Uterus (tissue), 2 donors: ENCODE measurements at regions not wholly inside any gene's neighbourhood (a gene's known extent, or its start where the extent isn't known, plus 50 kb on each side); places are given as distances from the start of the nearest gene placed in this dataset.

Experiments
- POLR2A ChIP-seq, 2 donors: fragments of 450-650 bp; IDR thresholded peaks; one replicate each; pipeline ENCODE4 v1.6.1; 2016; ENCODE audit warnings: antibody characterized with exemption in 2 of 2, mild to moderate bottlenecking in 1 of 2, moderate library complexity in 1 of 2
- TF ChIP-seq, protein P1 (sequence below), 4 experiments: fragments of 200-600 bp in 2 of 4; fragments of 450-650 bp in 2 of 4; sonication (generic) in 2 of 4; IDR thresholded peaks; one replicate each; pipeline ENCODE4 v1.5.1; 2016 to 2019; ENCODE audit warnings: antibody characterized with exemption in 4 of 4, mild to moderate bottlenecking in 2 of 4, moderate library complexity in 1 of 4

DNA sequence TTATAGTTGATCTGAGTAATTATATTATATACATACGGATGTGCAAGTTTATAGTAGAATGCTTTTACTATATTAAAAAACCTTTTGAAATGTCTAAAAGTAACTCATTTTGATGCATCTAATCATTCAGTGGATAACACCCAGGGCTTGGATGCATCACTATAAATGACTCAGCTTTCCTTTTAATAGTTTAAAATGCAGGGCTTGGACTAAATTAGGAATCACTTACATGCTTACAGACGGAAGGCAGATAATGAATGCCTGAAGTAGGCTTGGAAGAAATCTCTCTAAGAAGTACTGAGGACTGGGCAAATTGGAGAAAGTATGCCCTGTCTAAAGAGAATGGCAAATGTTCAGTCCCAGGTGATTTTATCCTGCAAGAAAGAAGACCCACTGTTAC is 362.5 kb upstream of the CCNH start:
- TF ChIP-seq POLR2A (IDR thresholded peaks at IDR 0.05), result no peak
- TF ChIP-seq, protein P1, sequence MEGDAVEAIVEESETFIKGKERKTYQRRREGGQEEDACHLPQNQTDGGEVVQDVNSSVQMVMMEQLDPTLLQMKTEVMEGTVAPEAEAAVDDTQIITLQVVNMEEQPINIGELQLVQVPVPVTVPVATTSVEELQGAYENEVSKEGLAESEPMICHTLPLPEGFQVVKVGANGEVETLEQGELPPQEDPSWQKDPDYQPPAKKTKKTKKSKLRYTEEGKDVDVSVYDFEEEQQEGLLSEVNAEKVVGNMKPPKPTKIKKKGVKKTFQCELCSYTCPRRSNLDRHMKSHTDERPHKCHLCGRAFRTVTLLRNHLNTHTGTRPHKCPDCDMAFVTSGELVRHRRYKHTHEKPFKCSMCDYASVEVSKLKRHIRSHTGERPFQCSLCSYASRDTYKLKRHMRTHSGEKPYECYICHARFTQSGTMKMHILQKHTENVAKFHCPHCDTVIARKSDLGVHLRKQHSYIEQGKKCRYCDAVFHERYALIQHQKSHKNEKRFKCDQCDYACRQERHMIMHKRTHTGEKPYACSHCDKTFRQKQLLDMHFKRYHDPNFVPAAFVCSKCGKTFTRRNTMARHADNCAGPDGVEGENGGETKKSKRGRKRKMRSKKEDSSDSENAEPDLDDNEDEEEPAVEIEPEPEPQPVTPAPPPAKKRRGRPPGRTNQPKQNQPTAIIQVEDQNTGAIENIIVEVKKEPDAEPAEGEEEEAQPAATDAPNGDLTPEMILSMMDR (IDR thresholded peaks at IDR 0.05), result no peak
